ENCODE measurements at regions not wholly inside any gene's neighbourhood (a gene's known extent, or its start where the extent isn't known, plus 50 kb on each side); places are given as distances from the start of the nearest gene placed in this dataset.

GRCh38 chr4:53779025-53779424 lies 187.7 kb upstream of the LNX1 start:
- no peak for TF ChIP-seq CTCF (IDR thresholded peaks at IDR 0.05; ENCODE audit: low read length)
- no peak for TF ChIP-seq EZH2 (optimal IDR thresholded peaks at IDR 0.05; ENCODE audit: low read depth, low read length)
